ENCODE measurements at regions not wholly inside any gene's neighbourhood (a gene's known extent, or its start where the extent isn't known, plus 50 kb on each side); places are given as distances from the start of the nearest gene placed in this dataset.

GRCh38 chr6:133171989-133172604 lies 69.1 kb upstream of the EYA4 start:
- Mint-ChIP-seq H3K27me3 (ENCODE audit: low read depth) (no peaks in the 10 kb centered on the region), H3K4me1 (peaks cover 20 to 22% of the 10 kb centered on the region in 2 experiments), H3K36me3 (ENCODE audit: insufficient read depth in 1 of 3, low read depth in 3 of 3) (peaks cover 0 to 11% (median 6%) of the 10 kb centered on the region in 3 experiments; a peak in 5 of 7 replicates), H3K9me3 (peaks cover 0 to 7% of the 10 kb centered on the region in 2 experiments; a peak in 3 of 5 replicates), H3K4me3 (no peak overlapping the region), H3K27ac (no peak overlapping the region)
- Histone ChIP-seq H2BK120ac (ENCODE audit: low read depth, low read length, poor library complexity, severe bottlenecking) (no peak overlapping the region), H4K91ac (ENCODE audit: insufficient read length, low read depth, low read length) (no peak overlapping the region), H2BK5ac (ENCODE audit: insufficient read length, low read length) (no peak overlapping the region), H2AK5ac (ENCODE audit: insufficient read length, low read length) (no peak overlapping the region), H3K4me1 (ENCODE audit: insufficient read depth, low read length) (peaks cover 2% of the 10 kb centered on the region; the same call in 1 of the 2 replicates), H2BK12ac (ENCODE audit: insufficient read length, low read depth, low read length) (no peak overlapping the region), H3K56ac (ENCODE audit: insufficient read length, low read depth, low read length) (no peak overlapping the region), H2BK15ac (ENCODE audit: low read depth, low read length) (no peak overlapping the region), H3K79me1 (ENCODE audit: insufficient read depth, low read depth, low read length, poor library complexity, severe bottlenecking) (no peaks in the 10 kb centered on the region), H3K4me2 (ENCODE audit: insufficient read depth, insufficient read length, low read length) (no peak overlapping the region), H3K9ac (ENCODE audit: extremely low read depth, insufficient read length, low read length) (no peak overlapping the region), H2AFZ (ENCODE audit: low read length) (no peak overlapping the region), H3K18ac (ENCODE audit: insufficient read length, low read depth, low read length) (no peak overlapping the region), H4K5ac (ENCODE audit: insufficient read length, low read depth, low read length) (no peak overlapping the region), H3K27me3 (ENCODE audit: insufficient read depth, low read length) (no peaks in the 10 kb centered on the region), H3K4ac (ENCODE audit: low read depth, low read length) (no peak overlapping the region), H3K14ac (ENCODE audit: insufficient read depth, low read length) (no peak overlapping the region; the same call in 1 of the 2 replicates), H3K9me3 (ENCODE audit: control insufficient read depth, low read depth, low read length) (no peaks in the 10 kb centered on the region), H2BK20ac (ENCODE audit: low read depth, low read length, poor library complexity, severe bottlenecking) (no peak overlapping the region), H3K23me2 (ENCODE audit: insufficient read length, low read depth, low read length, poor library complexity, severe bottlenecking) (no peaks in the 10 kb centered on the region), H3K23ac (ENCODE audit: insufficient read length, low read depth, low read length) (no peak overlapping the region), H3K79me2 (ENCODE audit: insufficient read depth, low read length) (no peaks in the 10 kb centered on the region), H3K27ac (ENCODE audit: insufficient read length, low read depth, low read length) (no peak overlapping the region), H4K8ac (replicated peaks; ENCODE audit: insufficient read length, low read depth, low read length) (no peak overlapping the region), H3T11ph (ENCODE audit: low read length) (no peak overlapping the region), H4K20me1 (ENCODE audit: control insufficient read depth, insufficient read depth, insufficient read length) (no peaks in the 10 kb centered on the region)
- no CpG with 5 or more reads among the region's 3 CpGs for WGBS (ENCODE audit: extremely low coverage, insufficient read length, low lambda C conversion rate)
- no peak for DNase-seq
- no peak for TF ChIP-seq CTCF (conservative IDR thresholded peaks at IDR 0.05)
